Ovary (tissue), 3 donors: ENCODE measurements at regions not wholly inside any gene's neighbourhood (a gene's known extent, or its start where the extent isn't known, plus 50 kb on each side); places are given as distances from the start of the nearest gene placed in this dataset.

ENCODE experiments used
- CTCF ChIP-seq, 3 donors: fragments of 450-650 bp in 2 of 3; fragments of 200-600 bp in 1 of 3; IDR thresholded peaks; one replicate each; pipeline versions ENCODE4 v1.5.1 to v1.8.0; 2016 to 2022; ENCODE audit warnings: antibody characterized with exemption in 3 of 3, mild to moderate bottlenecking in 1 of 3
- EP300 ChIP-seq: sonication (generic); formaldehyde crosslinking; IDR thresholded peaks from one replicate; pipeline ENCODE4 v1.6.1; 2017; ENCODE audit warnings: antibody characterized with exemption
- POLR2A ChIP-seq: fragments of 450-650 bp; IDR thresholded peaks from one replicate; pipeline ENCODE4 v1.6.1; 2017; ENCODE audit warnings: antibody characterized with exemption, mild to moderate bottlenecking, moderate library complexity
- donor health status: DM: no; HTN: no; CAD: no.

GRCh38 chr12:87305481-87305880 is 723.7 kb downstream of the C12orf50 start:
- TF ChIP-seq CTCF (IDR thresholded peaks at IDR 0.05) = no peak
- no peak for TF ChIP-seq POLR2A
- no peak for TF ChIP-seq EP300
